ENCODE measurements at regions not wholly inside any gene's neighbourhood (a gene's known extent, or its start where the extent isn't known, plus 50 kb on each side); places are given as distances from the start of the nearest gene placed in this dataset.
A peak's percentile ranks its signal among the peaks of the same experiment; 100 is the strongest.

DNA sequence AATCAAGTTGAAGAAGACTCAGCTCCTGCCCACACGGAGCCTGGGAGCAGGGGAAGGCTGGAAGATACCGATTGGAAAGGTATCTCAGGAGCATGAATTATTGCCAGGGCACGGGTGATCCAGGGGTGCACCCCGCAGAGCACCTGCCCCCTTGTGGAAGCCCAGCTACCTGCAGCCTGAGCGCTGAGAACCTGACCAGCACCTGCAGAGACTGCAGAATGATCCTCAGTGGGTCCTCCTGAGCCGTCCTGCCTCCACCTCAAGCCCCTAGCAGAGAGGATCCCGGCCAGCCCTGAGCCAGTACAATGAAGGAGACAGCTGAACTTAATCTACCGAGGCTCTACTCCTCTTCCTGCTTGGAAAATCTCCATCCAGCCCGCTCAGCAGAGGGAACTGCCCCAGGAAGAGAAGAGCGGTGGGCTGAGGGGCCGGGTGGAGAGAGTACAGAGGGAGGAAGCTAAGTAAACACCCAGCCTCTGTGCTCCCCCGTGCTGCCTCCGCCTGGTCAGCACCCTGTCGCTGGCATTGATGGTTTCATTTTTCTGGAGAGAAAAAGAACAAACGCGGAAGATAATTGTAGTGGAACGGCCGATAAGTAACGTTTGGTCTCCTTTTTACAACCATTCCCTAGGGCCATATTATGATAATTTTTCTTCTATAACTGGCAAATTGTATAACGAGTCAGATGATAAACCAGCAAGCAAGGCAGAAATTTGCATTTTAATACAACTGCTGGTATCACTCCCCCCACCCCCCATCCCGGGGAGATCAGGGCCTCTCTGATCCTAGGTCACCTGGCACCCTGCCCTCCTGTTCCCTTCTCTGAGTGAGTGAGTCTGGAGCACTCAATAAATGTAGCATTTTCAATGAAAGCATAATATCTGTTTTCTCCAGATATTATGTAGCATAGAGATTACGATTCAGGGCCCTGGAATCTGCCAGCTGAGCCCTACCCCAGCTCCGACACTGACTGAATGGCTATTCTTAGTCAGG lies 204.5 kb upstream of the RPL38 start:
- peak; percentile 18 to 44 for DNase-seq (ENCODE audit: extremely low read depth in 1 of 2, low read depth in 1 of 2)

DNA sequence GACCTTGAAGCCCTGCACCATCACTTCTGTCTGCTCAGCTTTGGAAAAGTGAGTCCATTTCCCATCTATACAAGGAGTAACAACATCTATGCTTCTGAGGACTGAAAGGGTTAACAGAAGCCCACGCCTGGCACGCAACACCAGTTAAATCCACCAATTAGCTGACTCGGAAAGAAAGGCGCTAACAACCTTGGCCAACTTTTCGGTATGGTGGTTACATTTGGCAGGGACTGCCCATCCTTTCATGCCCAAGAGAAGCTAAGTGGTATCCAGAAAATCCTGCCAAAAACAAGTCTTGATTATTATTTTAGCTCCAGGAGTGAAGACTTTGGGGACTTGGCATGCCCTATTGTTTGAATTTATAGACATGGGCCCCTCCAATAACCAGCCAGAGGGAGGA lies 202.3 kb upstream of the RPL38 start:
- no peak for DNase-seq (ENCODE audit: extremely low read depth in 1 of 2, low read depth in 1 of 2)

DNA sequence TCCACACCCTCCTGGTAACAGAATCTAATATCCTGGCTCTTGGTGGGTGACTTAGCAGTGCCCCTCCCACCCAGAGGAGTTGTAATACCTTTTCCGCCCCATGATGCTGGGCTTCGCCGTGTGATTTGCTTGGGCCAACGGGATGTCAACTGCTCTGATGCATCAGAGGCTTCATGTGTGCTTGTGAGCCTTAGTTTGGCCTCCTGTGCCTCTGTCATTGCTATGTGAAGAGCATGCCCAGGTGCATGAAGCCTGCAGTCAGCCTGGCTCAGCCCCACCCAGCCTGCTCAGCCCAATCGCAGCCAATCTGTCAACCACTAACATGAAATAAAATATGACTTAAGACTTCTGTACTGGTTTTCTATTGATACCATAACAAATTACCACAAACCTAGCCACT lies 201.2 kb upstream of the RPL38 start:
- DNase-seq (ENCODE audit: extremely low read depth in 1 of 2, low read depth in 1 of 2): no peak

DNA sequence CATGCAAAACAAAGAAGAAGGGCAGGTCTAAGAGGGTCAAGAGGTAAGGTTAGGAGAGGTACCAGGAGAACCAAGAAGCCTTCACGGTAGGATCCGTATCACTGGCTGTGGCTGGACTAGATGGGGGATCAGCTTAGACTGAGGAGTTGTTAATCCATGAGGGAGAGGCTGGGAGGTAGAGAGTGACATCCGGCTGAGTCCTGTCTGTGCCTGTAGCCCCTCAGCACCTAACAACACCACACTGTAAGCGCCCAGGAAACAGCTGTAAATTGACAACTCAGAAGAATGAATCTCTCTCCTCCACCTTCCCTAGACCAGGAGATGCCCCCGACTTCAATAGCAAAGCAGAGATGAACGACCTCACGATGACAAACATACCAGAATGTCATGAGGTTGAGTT lies 199.4 kb upstream of the RPL38 start:
- no peak for DNase-seq (ENCODE audit: extremely low read depth in 1 of 2, low read depth in 1 of 2)

DNA sequence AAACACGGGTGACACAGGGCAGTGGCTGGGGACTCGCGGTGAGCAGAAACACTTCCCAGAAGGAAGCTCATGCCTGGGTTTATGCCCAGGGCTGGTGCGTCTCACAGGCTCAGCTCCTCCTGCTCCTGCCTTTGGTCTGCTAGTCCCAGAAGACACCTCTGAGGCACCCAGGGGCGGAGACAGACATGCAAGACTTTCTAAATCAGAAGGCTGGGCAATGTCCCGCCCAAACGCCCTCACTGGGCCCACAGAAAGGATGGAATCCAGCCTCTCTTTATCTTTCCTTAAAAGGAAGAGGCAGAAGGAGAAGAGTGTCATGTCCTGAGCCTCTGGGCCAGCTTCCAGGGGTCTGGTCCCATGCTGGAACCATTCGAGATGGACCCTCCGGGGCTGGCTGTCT lies 197.7 kb upstream of the RPL38 start:
- DNase-seq (ENCODE audit: extremely low read depth in 1 of 2, low read depth in 1 of 2): no peak

DNA sequence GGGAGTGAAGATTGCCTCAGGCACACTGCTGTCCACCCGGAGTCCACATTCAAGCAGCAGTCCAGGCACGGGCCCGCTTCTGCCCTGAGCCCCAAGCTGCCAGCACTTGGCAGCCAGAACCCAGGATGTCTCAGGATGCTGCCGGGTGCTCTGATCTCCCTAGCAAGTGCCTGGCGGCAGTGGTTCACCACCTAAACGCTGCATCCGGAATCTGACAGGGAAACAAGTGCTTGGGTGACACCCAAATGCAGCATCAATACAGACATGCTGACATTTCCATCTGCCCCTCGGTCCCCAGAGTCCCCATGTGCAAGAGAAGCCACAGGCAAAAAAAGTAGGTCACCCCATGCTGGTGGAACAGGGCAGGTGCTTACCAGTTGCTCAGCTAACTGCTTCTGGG lies 197.1 kb upstream of the RPL38 start:
- no peak for DNase-seq (ENCODE audit: extremely low read depth in 1 of 2, low read depth in 1 of 2)

DNA sequence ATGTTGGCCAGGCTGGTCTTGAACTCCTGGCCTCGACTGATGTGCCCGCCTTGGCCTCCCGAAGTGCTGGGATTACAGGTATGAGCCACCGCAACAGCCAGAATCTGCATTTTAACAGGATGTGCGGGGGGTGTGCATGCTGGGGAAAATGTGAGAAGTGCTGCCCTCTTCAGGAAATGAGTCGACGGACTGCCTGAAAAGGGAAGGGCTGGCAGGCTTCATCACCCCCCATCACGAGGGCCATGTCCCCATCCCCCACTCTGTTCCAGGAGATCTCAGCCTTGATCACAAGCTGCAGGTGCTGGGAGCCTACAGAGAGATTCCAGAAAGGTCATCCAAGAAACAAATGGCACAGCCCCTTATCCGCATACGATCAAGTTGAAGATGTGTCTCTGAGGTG lies 195.3 kb upstream of the RPL38 start:
- DNase-seq (ENCODE audit: extremely low read depth in 1 of 2, low read depth in 1 of 2): no peak

DNA sequence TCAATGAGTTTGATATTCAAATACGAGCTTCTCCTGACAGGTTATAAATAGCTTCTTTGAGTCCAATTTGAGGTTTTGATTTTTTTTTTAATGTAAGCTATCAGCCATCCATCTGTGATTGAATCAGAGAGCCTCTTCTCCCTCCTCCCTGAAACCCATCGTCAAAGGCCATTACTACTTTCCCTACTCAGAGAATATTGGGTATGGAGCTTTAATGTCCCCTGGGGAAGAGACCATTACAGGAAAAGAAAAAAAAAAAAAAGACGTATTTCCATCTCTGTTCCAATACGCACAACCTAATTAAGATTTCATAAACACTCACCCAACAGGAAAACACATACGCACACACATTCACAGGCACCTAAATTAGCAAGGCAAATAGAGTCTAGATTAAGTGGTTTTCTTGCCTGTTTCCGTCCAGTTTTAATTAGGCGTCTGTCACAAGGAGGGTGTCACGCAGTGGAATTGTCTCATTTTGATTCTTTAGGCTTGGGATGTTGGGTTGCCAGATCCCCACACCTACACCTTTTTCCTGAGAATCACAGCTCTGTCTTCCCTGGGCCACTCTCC lies 194.3 kb upstream of the RPL38 start:
- no peak for DNase-seq (ENCODE audit: extremely low read depth in 1 of 2, low read depth in 1 of 2)

DNA sequence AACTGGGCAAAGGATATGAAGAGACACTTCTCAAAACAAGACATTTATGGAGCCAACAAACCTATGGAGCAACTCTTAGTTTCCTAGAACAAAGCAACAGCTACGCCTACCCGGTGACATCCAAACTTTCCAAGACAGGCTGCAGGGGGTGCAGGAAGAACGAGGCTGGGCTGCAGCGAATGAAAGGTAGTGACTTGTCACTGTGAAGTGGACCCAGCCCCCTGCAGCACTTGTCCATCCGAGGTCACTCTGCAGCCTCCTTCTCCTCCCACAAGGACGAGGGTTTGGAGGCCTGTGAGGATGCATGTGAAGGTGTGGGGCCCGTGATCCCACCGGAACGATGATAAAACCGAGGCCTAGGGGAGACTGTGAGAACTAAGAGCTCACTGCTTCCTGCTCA lies 192.6 kb upstream of the RPL38 start:
- no peak for DNase-seq (ENCODE audit: extremely low read depth in 1 of 2, low read depth in 1 of 2)

DNA sequence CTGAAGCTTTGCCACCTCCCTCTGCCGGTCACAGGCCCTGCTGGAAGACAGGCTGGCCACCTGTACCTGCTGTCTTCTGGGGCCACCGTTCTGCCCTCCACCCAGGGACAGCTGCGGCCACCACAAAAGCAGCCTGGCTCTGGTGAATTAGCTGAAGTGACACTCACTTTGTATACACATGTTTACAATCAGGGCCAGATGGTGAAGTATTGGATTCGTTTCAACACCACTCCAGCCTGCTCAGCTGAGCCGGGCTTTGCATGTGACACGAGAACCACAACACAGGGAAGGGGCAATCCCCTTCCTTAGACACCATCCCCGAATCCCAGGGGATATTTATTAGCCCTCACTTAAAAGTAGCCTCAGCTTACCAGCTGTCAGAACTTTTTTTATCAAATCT lies 191.5 kb upstream of the RPL38 start:
- no peak for DNase-seq (ENCODE audit: extremely low read depth in 1 of 2, low read depth in 1 of 2)

DNA sequence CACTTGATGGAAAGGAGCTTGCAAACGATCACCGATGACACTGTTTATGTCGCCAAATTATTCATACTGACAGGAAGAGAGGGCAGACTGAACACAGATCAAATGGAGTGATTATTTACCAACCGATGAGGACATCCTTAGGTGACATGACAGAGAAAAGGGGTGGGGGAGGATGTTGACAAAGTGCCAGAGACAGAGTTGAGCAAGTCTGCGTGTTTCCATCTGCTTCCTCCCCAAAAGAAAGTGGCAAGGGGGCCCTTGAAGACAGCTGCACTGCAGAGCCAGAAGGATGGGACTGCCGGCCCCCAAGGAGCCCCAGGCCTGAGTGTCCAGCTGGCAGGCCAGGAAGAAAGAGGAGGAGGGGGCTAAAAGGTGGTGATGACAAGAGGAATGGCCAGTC lies 191.0 kb upstream of the RPL38 start:
- DNase-seq (ENCODE audit: extremely low read depth in 1 of 2, low read depth in 1 of 2): no peak

DNA sequence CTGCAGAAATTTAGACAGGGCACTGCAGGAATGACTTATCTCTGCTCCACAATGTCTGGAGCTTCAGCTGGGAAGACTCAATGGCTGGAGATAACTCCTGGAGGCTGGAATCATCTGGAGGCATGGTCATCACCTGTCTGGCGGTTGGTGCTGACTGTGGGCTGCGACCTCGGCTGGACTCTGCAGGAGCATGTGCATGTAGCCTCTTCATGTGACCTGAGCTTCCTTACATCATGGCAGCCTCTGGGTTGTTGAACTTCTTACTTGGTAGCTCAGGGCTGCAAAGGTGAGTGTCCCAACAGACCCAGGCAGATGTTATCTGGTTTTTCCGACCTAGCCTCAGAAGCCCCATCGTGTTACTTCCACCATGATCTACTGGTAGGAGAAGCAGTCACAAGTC lies 188.2 kb upstream of the RPL38 start:
- no peak for DNase-seq (ENCODE audit: extremely low read depth in 1 of 2, low read depth in 1 of 2)

DNA sequence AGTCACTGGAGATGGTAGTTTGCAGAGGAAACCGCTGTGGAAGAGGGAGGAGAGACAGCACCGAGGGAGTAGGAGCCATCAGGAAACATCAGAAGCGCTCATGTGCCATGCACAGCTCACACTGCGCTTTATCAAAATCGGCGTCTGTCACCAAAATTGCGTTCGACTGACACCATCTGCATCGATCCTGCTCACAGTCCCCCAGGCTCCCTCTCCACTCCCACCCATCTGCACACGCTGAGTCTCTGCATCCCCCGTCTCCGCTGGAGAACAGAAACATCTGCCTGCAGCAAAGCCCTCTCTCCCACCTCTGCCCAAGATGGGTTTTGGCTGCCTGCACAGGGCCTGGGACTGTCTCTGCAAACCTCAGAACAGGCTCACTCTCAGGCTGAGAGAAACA lies 187.5 kb upstream of the RPL38 start:
- no peak for DNase-seq (ENCODE audit: extremely low read depth in 1 of 2, low read depth in 1 of 2)

DNA sequence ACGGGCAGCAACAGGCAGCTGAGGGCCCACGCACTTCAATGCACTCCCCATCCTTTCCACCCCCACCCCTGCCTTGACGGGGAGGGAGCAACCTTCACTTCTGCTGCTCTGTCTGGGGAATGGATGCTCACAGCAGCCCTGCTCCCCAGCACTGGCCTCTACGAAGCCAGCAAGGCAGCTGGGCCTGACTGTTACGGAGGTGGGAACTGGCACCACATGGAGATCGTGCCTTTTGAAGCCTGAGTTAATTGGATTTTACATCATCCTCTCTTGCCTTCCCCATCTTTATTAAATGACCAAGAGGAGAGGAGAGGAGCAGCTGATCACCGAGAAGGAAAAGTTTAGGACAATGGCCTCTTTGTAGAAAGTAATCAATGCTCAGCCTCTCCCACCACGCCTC lies 187.0 kb upstream of the RPL38 start:
- no peak for DNase-seq (ENCODE audit: extremely low read depth in 1 of 2, low read depth in 1 of 2)

DNA sequence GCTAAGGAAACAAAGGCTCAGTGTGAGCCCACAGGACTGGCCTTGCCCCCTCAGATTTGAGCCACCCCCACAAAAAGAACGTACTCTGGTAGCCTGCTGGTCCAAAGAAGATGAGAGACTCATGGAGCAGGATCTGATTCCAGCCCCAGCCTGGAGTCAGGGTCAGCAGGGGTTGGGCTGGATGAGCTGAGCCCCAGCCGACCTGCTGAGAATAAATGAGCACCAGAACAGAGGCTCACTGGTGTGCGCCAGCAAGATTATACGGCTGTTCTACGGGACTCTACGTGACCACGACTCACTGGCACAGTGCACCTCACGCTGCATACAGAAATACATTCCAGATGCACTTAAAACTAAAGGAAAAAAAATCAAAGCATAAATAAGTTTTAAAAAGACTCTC lies 186.0 kb upstream of the RPL38 start:
- no peak for DNase-seq (ENCODE audit: extremely low read depth in 1 of 2, low read depth in 1 of 2)

DNA sequence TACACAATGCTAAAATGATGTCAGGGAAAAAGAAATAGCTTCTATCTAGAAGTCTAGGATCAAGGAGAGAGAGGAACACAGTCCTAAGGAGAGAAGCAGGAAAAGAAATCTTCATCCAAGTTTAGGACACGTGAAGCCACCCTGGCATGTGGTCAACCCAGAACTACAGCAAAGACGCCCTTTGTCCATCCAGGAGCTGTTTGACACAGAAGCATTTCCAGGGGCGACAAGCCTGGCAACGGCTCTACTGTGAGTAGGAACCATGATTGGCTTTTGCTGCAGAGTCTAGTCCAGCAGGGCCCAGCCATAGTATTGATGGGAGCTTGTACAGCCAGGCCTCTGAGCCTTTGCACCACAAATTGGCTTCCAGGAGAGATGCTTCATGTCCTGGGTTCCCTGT lies 185.4 kb upstream of the RPL38 start:
- DNase-seq (ENCODE audit: extremely low read depth in 1 of 2, low read depth in 1 of 2): no peak

DNA sequence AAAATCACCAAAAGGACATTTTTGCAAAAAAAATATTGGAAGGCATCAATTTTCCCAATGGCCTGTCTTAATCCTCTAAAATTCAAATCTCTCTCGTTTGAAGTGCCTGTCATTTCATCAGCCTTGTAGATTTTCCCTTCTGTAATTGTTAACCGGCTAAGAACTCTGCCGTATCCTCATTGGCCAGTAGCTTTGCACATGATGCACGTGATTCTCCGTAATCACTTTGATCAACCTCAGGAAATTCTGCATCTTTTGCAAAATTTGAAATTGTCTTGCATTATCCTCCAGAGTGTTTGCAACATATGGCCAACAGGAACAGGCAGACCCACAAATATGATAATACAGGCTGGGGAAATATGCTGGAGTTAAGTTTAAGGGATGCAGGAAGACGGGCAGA lies 184.2 kb upstream of the RPL38 start:
- DNase-seq (ENCODE audit: extremely low read depth in 1 of 2, low read depth in 1 of 2): no peak

DNA sequence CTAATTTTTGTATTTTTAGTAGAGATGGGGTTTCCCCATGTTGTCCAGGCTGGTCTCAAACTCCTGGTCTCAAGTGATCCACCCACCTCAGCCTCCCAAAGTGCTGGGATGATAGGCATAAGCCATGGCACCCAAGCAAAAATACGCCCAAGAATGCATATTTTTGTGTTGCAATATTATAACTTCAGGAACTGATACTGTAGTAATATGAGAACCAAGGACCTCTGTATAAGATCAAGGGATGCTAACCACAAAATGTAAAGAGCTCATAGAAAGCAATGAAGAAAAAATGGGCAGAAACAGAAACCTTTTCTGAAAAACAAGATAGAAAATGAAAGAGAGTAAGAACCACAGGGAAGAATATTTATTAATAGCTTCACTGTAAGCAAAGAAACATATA lies 183.6 kb upstream of the RPL38 start:
- no peak for DNase-seq (ENCODE audit: extremely low read depth in 1 of 2, low read depth in 1 of 2)

DNA sequence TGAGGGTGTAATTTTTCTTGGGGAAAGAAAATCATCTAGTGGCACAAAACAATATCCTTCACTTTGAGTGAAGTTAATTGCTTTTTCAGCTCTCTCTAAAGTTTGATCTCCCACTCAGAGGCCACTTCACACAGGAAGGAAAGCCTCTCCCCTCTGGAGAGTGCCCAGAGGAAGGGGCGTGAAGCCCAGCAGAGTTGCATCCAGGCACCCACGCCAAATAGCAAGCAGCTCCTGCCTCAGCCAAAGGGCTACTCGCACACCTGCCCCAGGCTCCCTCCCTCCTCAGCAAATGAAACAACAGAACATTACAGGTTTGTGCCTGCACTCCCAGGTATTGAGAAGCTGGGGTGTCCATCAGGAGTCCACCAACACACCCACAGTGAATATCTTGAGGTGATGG lies 183.0 kb upstream of the RPL38 start:
- DNase-seq (ENCODE audit: extremely low read depth in 1 of 2, low read depth in 1 of 2): no peak

DNA sequence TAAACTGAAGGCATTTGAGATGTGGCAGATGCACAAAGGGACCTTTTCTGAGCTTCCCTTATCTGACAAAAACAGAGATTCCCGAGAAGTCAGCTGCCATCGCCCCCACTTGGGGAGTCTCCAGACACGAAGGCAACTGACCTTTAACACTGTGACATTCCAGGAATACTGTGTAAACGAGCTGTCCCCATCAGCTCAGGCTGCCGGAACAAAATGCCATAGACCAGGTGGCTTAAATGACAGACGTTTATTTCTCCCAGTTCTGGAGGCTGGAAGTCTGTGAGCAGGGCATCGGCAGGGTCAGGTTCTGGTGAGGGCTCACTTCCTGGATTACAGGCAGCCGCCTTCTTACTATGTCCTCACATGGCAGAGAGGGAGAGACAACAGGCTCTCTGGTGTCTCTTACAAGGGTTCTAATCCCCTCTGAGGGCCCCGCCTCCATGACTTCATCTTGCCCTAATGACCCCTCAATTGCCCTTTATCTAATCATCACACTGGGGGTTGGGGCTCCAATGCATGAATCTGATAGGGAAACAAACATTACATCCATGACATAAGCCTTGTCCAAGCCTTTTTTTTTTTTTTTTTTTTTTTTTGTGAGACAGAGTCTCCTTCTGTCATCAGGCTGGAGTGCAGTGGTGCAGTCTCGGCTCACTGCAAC lies 178.5 kb upstream of the RPL38 start:
- DNase-seq (ENCODE audit: extremely low read depth in 1 of 2, low read depth in 1 of 2): no peak

DNA sequence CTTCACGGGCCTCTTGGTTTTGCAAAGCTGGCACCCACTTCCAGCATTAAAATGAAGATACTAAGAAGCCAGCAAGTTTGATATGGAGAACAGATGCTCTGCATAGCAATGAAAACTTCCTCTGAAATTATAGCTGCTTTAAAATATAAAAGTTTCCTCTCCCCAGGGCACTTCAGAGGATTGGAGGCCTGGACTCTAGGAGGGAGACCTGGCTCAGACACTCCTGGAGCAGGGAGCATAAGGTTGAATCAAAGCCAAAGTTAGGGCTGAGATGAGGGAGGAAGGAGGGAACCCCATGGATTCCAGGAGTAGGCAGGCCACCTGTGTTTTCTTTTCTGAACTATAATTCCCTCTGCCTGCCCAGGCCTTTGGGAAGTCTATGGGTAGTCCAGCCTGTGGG lies 176.0 kb upstream of the RPL38 start:
- no peak for DNase-seq (ENCODE audit: extremely low read depth in 1 of 2, low read depth in 1 of 2)
